ENCODE measurements at regions not wholly inside any gene's neighbourhood (a gene's known extent, or its start where the extent isn't known, plus 50 kb on each side); places are given as distances from the start of the nearest gene placed in this dataset.

DNA sequence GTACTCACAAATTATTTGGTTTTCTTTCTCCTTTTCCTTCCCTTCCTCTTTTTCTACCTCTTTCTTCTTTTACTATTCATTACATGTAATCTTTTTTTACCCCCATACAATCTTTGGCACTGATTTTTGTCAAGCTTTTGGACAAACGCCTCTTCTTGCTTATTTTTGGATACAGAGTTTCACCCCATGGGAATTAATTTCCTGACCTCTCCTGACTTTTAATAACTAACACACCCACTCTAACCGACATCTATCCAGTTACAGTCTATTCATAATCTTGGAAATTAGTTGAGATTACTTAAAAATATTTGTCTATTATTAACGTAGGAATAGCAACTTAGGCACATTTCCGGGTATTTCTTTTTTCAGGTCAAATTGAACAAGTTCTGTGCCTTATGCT, 101.2 kb downstream of the HDGFL1 start:
- DNase-seq, result no peak

DNA sequence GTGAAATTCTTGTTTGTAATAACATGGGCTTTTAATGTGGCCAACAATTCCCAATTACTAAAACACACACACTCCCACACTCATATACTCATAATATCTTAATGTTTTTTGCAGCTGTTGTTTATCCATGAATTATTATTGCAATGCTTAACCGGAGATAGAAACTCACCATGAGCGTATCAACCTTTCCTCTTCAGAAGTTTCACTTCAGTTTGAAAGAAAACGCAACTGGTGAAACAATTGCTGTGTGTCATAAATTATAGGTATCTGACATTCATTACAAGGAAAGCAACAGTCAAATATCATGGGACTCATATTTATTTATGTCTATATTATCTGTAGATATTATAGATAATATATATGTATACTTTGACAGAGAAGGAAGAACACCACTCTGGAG, 104.1 kb downstream of the HDGFL1 start:
- DNase-seq, result no peak

DNA sequence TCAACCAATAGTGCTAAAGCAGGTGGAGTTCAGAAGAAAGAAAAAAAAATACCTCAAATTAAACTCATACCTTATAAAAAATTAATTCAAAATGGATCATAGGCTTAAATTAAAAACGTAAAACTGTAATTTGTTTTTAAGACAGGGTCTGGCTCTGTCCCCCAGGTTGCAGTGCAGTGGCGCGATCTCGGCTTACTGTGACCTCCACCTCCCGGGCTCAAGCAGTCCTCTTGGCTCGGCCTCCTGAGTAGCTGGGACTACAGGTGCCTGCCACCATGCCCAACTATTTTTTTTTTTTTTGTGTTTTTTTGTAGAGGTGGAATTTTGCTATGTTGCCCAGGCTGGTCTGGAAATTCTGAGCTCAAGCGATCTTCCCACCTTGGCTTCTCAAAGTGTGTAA, 111.6 kb downstream of the HDGFL1 start:
- DNase-seq, result no peak

DNA sequence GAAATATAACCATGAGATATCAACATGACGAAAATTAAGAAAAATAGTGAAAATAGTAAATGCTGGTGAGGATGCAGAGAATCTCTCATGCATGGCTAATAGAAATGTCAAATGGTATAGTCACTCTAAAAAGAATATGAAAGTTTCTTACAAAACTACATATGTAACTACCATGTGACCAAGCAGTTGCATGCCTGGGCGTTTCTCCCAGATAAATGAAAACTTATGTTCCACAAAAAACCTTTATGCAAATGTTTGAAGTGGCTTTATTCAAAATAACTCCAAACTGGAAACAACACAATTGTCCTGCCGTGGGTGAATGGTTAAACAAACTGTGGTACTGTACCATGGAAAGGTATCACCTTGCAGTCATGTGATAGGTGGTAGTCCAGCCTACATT, 112.4 kb downstream of the HDGFL1 start:
- no peak for DNase-seq

DNA sequence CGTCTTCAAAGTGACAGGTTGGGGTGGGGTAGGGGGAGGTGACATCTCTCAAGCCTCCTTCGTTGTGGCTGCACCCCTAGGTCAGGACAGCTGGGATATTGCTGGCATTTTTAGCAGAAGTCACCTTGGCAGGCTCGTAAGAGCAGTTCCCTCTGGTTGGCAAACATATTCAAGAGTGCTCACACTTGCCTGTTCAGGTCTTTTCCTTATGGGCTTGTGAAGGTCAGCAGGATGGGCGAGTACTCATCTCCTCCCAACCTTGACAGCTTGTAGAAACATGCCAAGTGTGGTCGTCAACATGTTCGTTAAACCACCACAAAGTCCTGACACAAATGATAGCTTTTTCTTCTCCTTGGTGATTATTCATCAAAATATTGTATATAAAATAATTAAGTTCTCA, 113.6 kb downstream of the HDGFL1 start:
- no peak for DNase-seq

DNA sequence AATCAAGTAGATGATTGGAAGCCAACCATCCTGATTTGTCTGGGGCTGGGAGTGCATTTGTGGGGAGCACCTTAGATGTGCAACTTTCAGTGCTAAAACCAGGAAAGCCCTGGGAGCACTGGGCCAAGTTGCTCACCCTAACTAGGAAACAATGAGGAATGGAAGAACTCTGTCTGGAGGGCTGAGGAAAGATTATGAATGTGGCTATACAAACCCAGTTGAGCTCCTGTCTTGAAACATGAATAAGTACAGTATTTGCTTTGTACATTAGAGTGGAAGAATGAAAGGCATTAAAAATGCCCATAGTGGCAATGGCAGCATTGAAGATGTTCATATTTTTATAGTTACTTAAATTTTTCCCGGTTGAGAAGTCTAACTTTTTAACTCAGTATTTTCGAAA, 121.1 kb downstream of the HDGFL1 start:
- DNase-seq, result no peak

DNA sequence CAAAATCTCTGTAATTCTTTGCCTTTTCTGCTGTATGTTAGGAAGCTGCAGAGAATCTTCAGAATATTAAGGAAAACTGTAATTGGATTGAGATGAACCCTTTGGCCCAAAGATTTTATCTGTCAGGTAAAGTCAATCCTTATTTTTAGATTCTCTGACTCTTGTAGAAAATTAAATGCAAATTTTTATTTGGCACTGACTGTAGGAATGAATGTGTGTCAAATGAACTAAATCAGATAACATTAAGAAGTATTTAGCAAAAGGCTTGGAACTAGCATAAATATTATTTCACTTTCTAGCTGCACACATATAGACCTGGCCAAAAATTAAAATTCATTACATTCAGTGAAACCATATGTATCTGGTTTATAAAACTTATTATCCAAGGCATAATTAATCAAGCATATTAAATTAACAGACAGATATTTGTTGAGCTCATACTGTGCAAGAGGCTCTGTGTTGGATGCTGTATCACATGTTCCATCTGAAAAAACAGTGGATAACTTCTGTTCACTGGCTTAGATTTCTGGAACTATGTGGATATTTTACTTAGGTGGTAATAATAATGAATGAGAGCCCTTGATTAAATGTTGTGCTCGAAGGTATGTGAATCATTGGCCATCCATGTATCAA, 124.8 kb downstream of the HDGFL1 start:
- no peak for DNase-seq

DNA sequence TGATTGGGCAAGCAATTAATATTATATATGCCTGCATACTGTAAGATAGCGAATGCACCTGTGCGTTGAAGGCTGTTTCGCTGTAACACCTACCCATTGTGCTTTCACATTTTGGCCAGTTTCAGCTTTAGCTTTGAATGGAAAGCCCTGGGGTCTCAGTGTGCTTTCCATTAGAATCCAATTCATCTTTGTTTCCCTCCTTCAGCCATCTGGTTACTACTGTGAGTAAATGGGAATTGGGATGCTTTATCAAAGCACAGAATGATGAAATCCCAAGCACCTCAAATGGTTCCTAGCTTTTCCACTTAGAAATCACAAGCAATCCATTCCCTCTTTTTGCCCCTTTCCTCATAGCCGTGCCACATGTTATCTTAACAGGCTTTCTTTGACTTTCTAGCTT, 127.1 kb downstream of the HDGFL1 start:
- DNase-seq, result no peak

DNA sequence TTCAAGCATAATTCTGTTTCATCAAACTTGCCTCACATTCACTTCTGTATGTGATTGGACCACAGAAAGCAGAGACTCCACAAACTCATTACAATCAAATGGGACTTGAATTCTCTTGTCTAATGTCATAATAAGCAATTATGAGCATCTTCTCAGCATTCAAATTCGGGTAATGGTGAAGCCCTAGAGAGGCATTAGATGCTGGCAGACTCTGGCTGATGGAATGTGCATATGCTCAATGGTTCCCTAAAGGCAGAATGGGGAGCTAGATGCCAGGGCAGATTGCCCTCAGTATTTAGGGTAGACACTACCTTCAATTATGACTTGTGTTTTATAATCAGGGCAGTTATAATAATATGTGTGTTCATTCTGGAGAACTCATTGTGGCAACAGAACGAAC, 127.9 kb downstream of the HDGFL1 start:
- DNase-seq, result no peak

DNA sequence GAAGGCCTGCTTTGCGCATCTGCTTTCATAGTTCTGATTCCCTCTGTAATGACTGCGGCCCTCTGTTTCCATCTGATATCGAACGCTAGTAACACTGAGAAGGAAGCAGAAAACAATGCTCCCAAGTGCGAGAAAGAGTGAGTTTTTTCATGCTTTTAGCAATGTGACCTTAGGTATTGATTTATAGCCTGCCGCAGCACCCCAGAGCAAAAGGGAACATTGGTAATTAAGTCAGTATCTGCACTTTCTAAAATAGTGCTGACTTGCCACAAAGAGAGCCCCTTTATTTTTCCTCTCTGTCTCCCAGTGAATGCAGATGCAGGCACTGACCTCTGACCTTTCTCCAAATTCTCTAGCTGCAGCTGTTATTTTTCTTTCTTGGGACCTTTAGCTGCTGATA, 129.8 kb downstream of the HDGFL1 start:
- no peak for DNase-seq

DNA sequence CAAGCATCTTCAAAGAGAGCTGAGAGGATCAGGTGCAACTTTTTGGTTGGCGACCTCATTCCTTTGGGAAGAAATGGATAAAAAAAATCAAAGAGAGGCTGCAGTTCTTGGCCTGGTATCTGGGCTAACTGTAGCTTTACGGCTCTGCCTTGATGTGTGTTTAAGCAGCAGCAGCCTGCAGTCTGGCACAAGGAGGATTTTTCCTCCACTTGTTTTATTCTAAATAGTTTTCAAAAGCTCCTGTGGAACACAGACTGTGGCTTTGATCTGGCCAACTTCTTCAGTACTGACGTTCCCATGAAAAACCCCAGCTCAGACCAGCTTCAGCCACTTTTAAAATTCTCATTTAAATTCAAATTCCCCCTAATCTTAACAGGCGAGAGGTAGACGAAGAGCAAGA, 137.3 kb downstream of the HDGFL1 start:
- no peak for DNase-seq

DNA sequence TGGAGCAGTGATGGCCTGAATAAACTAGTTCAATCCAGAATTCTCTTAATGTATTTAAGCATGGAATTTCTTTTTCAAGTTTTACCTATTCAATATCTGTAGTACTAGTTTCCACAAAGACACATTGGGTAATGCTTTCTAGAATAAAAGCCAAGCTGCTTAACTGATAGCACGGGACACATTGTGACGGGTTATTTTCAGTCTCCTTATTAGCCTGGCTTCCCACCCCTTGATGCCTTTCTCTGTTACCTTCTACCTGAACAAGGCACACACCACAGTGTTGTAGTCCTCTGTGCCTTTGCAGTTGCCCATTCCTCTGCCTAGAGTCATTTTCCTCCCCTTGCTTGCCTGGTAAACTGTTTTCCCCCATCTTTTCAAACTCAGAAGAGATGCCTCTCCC, 139.1 kb downstream of the HDGFL1 start:
- no peak for DNase-seq

DNA sequence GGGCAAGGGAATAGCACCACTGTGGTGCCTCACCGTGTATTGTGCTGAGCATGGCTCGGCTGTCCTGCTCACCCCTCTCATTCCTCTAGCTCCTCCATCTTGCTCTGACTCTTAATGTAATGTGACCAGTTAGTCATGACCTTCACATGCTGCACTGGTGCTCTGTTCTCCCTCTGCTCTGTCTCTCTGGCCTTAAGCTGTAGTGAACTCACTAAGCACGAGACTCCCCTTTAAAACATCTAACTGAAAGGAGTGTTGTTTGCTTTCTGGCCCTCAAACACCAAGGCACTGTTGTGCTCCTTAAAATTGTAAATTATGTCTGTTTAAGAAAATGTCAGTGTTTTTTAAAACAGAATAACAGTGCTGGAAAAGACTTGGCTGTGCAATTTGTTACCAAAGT, 140.4 kb downstream of the HDGFL1 start:
- no peak for DNase-seq

DNA sequence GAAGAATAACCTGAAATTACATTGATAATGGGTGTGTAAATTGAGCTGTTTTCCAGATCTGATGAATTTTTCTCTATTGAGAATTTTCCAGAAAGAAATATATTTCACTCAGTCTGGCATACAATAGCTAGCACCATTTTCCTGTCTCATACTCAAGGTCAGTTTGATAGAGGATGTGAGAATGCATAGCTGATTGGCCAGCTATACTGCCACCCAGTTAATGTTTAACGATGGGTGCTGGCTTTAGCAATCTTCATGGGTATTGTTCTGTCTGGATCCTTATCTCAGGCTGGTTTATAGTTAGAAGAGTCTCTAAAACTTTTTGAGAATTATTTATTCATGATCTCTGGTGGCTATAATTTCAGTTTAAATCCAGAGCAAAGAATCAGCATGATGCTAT, 147.4 kb downstream of the HDGFL1 start:
- DNase-seq, result no peak

DNA sequence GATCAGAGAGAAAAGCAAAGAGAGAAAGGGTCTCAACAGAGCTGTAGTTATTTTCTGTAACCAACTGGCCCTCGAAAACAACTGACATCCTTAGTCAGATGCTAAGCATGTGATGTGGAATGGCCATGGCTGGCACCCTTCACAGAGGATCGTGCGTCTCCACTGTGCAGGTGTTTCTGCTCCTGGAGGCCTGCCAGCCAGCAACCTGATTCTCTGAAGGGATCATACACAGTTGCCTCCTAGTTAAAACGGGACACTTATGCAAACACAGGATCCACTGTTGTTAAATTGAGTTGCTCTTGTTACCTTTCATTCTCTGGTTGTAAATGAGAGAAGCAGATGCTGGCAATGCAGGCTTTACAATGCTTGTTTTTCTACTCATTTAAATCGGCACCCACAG, 148.5 kb downstream of the HDGFL1 start:
- DNase-seq, result no peak

DNA sequence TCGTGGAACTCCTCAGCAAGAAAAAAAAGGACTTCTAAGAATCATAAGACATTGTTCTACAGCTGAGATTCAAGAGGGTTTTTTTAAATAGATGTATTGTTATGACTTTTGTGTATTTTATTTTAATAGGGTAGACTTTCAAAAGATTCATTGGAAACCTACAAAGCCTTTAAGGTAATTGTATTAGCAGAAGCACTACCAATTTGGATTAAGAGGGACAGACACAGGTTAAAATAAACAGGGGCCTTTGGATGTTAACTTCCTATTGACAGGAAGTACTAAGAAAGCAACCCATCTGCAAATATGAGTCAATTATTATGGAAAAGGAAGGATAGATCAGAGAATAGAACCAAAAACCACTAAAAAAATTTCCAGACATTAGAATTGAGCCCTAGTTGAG, 153.5 kb downstream of the HDGFL1 start:
- DNase-seq, result no peak

DNA sequence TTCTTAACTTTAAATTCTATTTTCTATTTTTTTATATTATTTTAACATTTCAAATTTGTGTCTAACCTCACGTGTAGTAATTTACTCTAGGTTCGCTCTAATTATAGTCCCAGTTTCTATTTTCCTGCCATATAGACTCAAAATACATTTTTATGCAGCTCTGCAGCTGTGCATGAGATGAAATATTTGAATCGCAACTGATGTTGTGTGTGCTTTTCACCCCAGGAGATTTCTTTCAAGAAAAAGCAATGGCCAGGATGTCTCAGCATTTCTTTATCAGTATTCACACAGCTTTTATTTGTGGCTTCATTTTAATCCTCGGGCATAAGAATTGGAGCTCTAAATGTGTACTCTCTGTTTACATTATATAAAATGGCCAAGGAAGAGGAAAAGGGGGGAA, 157.6 kb downstream of the HDGFL1 start:
- DNase-seq, result no peak

DNA sequence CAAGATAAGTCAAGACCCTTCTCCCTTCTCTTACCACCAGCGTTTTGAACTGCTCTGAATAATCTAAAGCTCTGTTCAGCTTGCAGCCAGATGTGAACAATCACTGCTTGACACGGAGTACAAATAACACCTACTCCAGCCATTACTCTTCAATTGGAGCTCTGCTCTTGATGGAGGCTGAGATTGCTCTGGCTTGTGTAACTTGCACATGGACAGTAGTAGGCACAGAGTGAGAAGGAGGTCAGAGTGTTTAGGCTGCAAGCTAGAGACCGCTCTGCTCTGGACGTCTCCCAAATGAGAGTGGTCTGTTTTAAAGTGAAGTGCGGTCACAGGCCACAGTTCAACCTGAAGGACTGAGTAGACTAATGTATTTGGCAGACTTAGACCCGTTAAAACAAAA, 158.3 kb downstream of the HDGFL1 start:
- DNase-seq, result no peak

DNA sequence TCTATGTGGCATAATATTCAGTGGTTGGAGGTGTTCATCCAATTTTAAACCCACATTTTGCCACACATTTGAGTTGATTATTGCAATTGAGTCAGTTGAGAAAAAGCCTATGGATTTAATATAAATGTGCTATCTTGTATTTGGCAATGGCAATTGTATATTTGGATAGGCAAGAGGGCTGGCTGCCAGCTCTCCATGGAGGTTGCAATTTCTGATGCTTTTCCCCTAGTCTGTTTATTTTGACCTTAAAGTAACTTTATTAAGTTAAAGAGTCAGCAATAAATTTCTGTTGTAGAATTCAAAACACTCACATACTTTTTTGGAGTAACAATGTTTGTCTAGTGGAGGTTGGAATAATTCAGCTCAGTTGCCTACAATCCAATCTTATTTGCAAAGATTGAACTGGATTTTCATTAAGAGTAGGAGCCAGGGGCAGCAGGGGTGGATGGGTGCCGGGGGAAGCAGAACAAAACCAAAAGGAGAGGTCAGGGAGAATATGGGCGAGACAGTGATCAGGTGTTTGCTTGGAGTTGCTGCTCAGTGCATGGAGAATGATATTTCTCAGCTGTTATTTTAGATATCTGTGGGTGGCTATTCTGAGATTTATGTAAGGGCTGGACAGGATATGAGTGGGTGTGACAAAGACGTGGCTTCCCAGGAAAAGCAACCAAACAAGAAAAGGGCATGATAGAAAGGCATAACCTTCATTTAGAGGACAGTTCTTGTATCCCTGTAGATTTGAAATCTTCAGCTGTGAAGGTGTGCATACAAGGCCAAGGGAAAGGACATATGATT, 163.0 kb downstream of the HDGFL1 start:
- no peak for DNase-seq

DNA sequence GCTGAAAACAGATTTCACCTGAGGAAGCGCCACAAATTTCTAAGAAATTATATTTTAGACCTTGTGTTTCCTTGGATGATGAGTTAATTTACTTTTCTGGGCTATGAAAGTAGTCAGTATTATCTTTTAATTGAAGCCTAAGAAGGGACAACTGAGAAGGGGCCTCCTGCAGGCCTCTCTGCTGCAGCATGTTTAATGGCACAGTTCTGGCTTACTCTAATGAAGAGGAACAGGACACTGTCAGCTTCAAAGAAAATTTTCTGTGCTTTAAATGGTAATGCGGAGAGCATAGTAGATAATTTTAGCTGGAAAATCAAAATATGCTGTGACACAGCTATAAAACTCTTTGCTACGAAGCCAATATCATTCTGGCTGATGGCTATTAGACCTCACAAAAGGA, 167.4 kb downstream of the HDGFL1 start:
- no peak for DNase-seq

DNA sequence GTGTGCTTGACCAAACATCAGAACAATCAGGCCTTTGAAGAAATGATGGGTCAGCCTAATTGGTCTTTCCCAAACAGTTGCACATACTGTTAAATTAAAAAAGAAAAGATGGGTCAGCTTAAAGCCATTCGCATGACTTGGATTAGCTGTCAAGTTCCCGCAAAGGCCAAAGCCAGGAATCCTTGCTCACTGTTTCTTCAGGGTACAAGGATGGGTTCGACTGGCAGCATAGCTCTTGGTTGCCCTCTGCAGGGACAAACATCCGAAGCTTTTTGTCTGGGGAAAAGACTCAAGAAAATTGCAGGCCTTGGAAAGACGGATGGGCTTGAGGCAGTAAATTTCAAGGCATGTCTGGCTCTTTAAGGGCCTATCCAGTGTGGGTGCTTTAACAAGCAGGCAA, 168.0 kb downstream of the HDGFL1 start:
- no peak for DNase-seq

DNA sequence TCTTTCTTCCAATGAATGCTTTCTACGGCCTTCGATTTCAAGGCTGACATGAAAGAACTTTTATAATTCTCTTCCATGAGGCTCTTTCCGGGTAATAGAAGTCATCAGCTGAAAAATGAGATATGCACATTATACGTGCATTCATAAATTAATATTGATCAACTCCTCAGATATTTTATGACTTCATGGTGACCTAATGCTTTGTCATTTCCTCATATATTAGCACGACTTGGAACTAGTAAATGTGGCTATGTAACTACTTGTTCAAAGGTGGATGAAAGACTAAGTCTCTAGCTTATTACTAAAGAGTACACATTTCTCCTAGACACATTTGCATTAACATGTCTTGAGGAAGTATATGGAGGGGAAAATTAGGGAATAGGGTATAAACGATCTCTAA, 168.8 kb downstream of the HDGFL1 start:
- DNase-seq, result no peak

DNA sequence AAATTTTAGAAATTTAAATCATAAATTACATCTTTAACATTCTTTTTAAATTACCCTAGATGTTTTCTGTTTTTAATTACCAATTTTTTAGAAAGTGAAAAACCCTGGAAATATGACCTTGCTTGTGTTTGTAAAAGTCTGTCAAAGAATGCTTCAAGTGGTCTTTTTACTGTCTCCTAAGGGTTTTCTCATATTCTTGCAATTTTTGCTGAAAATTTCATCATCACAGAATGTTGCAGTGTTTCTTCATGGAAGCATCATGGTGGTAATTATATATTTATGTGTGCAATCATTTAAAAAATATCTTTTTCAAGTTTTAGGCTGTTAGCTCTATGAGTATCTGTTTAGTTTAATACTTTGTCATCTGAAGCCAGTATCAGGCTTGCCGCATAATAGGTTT, 178.2 kb downstream of the HDGFL1 start:
- no peak for DNase-seq

DNA sequence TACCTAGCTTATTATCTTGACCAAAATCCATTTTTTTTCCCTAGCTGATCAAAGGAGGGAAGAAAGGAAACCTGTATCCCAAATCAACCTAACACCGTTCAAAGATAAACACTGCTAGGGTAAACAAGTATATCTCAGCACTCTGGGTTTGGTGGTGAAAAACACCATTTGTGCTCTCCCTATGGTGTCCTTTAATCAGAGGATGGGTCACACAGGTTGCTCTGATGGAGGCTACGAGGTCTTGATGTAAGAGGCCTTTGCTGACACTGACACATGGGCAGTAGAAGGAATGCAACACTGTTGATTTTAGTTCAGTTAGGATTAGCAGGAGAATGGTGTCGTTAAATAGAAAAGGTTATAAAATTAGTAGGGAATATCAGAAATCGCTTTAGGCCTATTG, 179.3 kb downstream of the HDGFL1 start:
- no peak for DNase-seq

DNA sequence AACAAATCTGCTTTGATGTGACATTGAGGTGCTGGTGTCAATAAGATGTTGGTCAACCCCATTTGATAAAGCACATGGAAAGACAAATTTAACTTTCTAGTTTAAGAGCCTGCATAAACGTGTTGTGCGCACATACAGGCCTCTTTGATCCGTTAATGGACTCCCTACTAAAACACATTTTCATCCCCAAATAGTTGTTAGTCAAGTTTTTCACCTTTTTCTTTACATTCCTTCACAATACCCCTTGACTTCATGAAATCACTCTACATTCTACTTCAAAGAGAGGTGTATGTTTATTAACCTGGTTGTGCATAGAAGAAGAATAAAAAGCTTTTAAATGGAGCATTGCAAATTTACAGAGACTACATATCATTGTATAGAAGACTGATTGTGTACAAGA, 180.3 kb downstream of the HDGFL1 start:
- DNase-seq, result no peak

Measured in inflammatory macrophage treated with lipopolysaccharide for 4 hours (primary cell).